ENCODE measurements at regions not wholly inside any gene's neighbourhood (a gene's known extent, or its start where the extent isn't known, plus 50 kb on each side); places are given as distances from the start of the nearest gene placed in this dataset.

DNA sequence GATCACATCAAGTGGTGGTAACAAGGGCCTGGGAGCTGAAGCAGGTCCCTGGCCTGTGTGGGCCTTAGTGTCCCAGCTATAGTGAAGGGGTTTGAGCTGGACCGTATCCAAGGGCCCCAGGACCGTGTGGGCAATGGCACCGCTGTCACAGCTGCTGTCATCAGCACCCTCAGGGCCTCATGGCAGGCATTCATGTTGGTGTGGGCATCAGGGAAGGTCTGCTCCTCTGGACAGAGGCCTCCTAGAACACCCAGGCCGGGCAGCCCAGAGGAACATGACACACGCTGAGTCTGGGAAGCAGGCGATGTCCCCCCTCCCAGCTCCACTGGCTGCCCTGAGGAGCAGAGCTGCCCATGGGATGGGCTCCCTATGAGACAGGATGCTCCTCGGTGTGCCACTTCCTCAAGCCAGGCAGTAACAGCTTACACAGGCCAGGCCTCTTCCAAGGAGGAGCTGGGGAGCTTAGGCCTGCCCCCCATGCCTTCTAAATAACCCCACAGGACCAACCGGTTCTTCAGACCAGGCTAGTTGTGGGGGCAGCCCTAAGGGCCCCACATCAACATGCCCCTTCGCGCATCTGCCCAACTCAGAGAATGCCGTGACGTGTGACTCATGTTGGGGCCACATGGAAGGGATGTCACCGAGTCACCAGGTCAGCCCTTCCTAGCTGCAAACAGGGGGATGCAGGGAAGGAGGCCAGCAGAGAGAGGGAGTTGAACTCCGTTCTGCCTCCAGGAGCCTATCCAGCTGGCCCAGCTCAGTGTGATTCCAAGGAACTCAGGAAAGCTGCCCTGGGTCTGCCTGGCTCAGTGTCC, 80.4 kb downstream of the PITPNM2 start:
- Mint-ChIP-seq H3K9me3 (ENCODE audit: unreplicated experiment) (no peaks in the 10 kb centered on the region), H3K27ac (ENCODE audit: unreplicated experiment) (no peak overlapping the region), H3K36me3 (ENCODE audit: insufficient read depth, unreplicated experiment) (peaks cover 5% of the 10 kb centered on the region), H3K4me3 (ENCODE audit: unreplicated experiment) (no peak overlapping the region), H3K27me3 (ENCODE audit: insufficient read depth, unreplicated experiment) (no peaks in the 10 kb centered on the region), H3K4me1 (ENCODE audit: low read depth, unreplicated experiment) (no peaks in the 10 kb centered on the region)
- Histone ChIP-seq H3K27me3 (replicated peaks; ENCODE audit: control insufficient read depth, insufficient read depth, low read length) (no peaks in the 10 kb centered on the region), H3K9me3 (no peaks in the 10 kb centered on the region), H3K4me1 (no peaks in the 10 kb centered on the region; the same call in 1 of the 2 replicates), H3K36me3 (ENCODE audit: control insufficient read depth, insufficient read depth, low read length) (no peaks in the 10 kb centered on the region), H3K4me3 (ENCODE audit: low read depth, low read length) (no peak overlapping the region)
- BruUV-seq (replicated peaks) = no TSS peak
- TF ChIP-seq, protein P1, sequence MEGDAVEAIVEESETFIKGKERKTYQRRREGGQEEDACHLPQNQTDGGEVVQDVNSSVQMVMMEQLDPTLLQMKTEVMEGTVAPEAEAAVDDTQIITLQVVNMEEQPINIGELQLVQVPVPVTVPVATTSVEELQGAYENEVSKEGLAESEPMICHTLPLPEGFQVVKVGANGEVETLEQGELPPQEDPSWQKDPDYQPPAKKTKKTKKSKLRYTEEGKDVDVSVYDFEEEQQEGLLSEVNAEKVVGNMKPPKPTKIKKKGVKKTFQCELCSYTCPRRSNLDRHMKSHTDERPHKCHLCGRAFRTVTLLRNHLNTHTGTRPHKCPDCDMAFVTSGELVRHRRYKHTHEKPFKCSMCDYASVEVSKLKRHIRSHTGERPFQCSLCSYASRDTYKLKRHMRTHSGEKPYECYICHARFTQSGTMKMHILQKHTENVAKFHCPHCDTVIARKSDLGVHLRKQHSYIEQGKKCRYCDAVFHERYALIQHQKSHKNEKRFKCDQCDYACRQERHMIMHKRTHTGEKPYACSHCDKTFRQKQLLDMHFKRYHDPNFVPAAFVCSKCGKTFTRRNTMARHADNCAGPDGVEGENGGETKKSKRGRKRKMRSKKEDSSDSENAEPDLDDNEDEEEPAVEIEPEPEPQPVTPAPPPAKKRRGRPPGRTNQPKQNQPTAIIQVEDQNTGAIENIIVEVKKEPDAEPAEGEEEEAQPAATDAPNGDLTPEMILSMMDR (IDR thresholded peaks at IDR 0.05; ENCODE audit: insufficient read depth in 1 of 2, low read depth in 1 of 2, low read length in 1 of 2, severe bottlenecking in 1 of 2, unreplicated experiment in 1 of 2) = no peak
- no peak for DNase-seq
- ChIA-PET POLR2A (no interaction called here), CTCF (interaction anchor here (0.6 kb wide), 1 partner anchor 993 kb away, joined by 4 read pairs; no protein-coding TSS in a partner anchor)
- intact Hi-C loops (cut with micrococcal nuclease; ENCODE audit: unreplicated experiment) = no loop called here

DNA sequence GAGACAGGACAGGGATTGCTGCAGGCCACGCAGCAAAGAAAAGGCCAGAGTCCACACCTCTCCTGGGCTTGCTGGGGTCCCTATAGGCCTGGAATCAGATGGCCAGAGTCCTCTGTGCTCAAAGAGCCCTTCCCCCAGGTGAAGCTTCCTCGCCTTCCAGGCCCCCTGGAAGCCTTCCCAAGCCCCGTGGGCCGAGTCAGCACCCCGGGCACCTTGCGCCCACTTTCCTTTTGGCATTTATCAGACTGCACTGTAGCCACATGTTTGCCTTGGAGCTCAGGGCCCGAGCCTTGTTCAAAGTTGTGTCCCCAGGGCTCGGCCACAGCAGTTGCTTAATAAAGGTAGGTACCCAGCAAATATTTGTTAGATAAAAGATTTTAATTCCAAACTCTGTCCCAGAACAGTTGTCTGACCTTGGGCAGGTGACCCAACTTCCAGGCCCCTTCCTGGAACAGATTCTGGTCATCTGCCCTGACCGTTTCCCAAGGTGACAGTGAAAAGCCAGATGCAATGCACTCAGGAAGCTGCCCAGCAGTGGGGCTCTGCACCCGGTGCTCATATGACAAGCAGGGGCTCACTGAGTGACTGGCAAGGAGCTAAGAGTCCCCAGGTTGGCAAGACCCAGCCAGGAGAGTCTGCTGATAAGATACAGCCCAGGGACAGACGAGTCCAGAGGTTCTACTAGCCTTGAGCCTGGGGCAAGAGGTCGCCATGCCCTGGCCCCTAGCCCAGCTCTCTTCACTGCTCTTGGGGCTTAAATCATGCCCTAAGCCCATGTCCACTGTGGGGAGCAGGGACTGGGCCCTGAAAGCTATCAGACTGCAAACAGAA, 81.2 kb downstream of the PITPNM2 start:
- CTCF ChIA-PET = no interaction called here
- DNase-seq = no peak

DNA sequence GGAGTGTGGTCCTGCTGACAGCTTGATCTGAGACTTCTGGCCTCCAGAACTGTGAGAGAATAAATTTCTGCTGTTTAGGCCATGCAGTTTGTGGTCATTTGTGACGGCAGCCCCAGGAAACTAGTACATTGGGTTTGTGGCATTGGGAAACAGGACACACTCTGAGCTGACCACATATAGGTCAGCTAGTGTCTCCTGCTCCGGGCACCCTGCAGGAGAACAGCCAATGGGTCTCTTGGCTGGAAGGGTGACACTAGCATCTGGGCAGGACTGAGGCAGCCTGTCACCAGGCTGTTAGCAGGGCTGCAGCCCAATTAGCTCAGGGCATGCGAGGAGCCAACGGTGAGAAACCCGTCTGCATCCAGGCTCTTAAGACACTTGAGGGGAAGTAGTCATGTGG, 83.2 kb downstream of the PITPNM2 start:
- H3K9me3 ChIP-seq = no peaks in the 10 kb centered on the region
- Mint-ChIP-seq H3K9me3 (ENCODE audit: unreplicated experiment) (no peaks in the 10 kb centered on the region), H3K27me3 (ENCODE audit: insufficient read depth, unreplicated experiment) (no peaks in the 10 kb centered on the region), H3K4me1 (ENCODE audit: low read depth, unreplicated experiment) (no peaks in the 10 kb centered on the region), H3K4me3 (ENCODE audit: unreplicated experiment) (no peak overlapping the region), H3K27ac (ENCODE audit: unreplicated experiment) (no peak overlapping the region), H3K36me3 (ENCODE audit: insufficient read depth, unreplicated experiment) (peaks cover 5% of the 10 kb centered on the region)
- H3K4me1 ChIP-seq = peaks cover 6% of the 10 kb centered on the region
- TF ChIP-seq, protein P1 (IDR thresholded peaks at IDR 0.05; ENCODE audit: insufficient read depth in 1 of 2, low read depth in 1 of 2, low read length in 1 of 2, severe bottlenecking in 1 of 2, unreplicated experiment in 1 of 2) = no peak
- intact Hi-C loops (cut with micrococcal nuclease; ENCODE audit: unreplicated experiment) = no loop called here
- ChIA-PET CTCF (no interaction called here), POLR2A (no interaction called here)
- H3K36me3 ChIP-seq (ENCODE audit: control insufficient read depth, insufficient read depth, low read length) = no peaks in the 10 kb centered on the region
- BruUV-seq (replicated peaks) = no TSS peak
- H3K4me3 ChIP-seq (ENCODE audit: low read depth, low read length) = no peak overlapping the region
- H3K27me3 ChIP-seq (replicated peaks; ENCODE audit: control insufficient read depth, insufficient read depth, low read length) = no peaks in the 10 kb centered on the region
- DNase-seq = no peak

More for the DNA sequence above, 81.2 kb downstream of the PITPNM2 start:
- H3K4me1 ChIP-seq = no peaks in the 10 kb centered on the region
- no peaks in the 10 kb centered on the region for H3K27me3 Mint-ChIP-seq (ENCODE audit: insufficient read depth, unreplicated experiment)
- no peaks in the 10 kb centered on the region for H3K27me3 ChIP-seq (replicated peaks; ENCODE audit: control insufficient read depth, insufficient read depth, low read length)
- POLR2A ChIA-PET = no interaction called here
- no peaks in the 10 kb centered on the region for H3K9me3 Mint-ChIP-seq (ENCODE audit: unreplicated experiment)
- H3K9me3 ChIP-seq = no peaks in the 10 kb centered on the region
- TF ChIP-seq, protein P1 (IDR thresholded peaks at IDR 0.05; ENCODE audit: insufficient read depth in 1 of 2, low read depth in 1 of 2, low read length in 1 of 2, severe bottlenecking in 1 of 2, unreplicated experiment in 1 of 2) = no peak
- H3K4me1 Mint-ChIP-seq (ENCODE audit: low read depth, unreplicated experiment) = no peaks in the 10 kb centered on the region
- intact Hi-C loops (cut with micrococcal nuclease; ENCODE audit: unreplicated experiment) = no loop called here
- BruUV-seq (replicated peaks) = no TSS peak
- peaks cover 5% of the 10 kb centered on the region for H3K36me3 Mint-ChIP-seq (ENCODE audit: insufficient read depth, unreplicated experiment)
- H3K4me3 ChIP-seq (ENCODE audit: low read depth, low read length) = no peak overlapping the region
- no peaks in the 10 kb centered on the region for H3K36me3 ChIP-seq (ENCODE audit: control insufficient read depth, insufficient read depth, low read length)
- no peak overlapping the region for H3K27ac Mint-ChIP-seq (ENCODE audit: unreplicated experiment)
- no peak overlapping the region for H3K4me3 Mint-ChIP-seq (ENCODE audit: unreplicated experiment)

Measured in Caco-2 (cell line).